Upper lobe of right lung (tissue), 1 donor: ENCODE measurements at regions not wholly inside any gene's neighbourhood (a gene's known extent, or its start where the extent isn't known, plus 50 kb on each side); places are given as distances from the start of the nearest gene placed in this dataset.

ENCODE experiments used
- ATAC-seq: fragments of 200-7000 bp; cut with Tn5 transposase; one replicate; pipeline ENCODE4 v1.9.1; 2020; ENCODE audit warnings: mild to moderate bottlenecking, moderate library complexity
- DNase-seq: peaks from one replicate; pipeline ENCODE4 v3.0.0-alpha.2; 2020
- H3K27ac ChIP-seq: fragments of 200-600 bp; one replicate; pipeline ENCODE4 v1.8.0; 2022
- H3K27me3 ChIP-seq: fragments of 200-600 bp; one replicate; pipeline ENCODE4 v1.8.0; 2022; ENCODE audit warnings: mild to moderate bottlenecking
- H3K36me3 ChIP-seq: fragments of 200-600 bp; one replicate; pipeline ENCODE4 v1.8.0; 2022
- H3K4me1 ChIP-seq: fragments of 200-600 bp; one replicate; pipeline ENCODE4 v1.8.0; 2022
- H3K4me3 ChIP-seq: fragments of 200-600 bp; one replicate; pipeline ENCODE4 v1.8.0; 2022; ENCODE audit warnings: mild to moderate bottlenecking
- H3K9me3 ChIP-seq: fragments of 200-600 bp; one replicate; pipeline ENCODE4 v1.8.0; 2022
- intact Hi-C: fragments of 100-400 bp; cut with DNase I; formaldehyde crosslinking; loops from one replicate; pipeline ENCODE4 v1.11.0; 2022
- TF ChIP-seq, protein P1 (sequence below): fragments of 200-600 bp; IDR thresholded peaks from one replicate; pipeline ENCODE4 v1.8.0; 2022; ENCODE audit warnings: antibody characterized with exemption
- donor health status: DM: no; HTN: yes; CAD: no; lungs with severe emphysema.

DNA sequence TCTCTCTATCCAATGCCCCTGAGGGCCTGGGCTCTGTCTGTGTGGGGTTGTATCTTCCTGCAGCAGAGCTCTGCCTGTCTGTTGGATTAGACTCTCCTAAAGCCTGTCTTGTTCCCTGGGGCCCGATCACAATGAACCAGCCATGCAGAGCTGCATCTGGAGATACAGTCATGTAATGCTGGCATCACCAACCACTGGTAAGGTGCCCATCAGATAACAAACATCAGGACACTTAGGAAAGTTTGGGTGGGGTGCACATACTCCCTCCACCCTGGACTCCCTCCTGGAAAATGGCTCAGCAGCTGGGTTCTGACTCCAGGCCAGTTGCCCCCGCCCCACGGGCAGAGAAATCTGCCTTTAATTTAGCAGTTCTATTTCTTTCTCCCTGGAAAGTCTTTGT, 61.3 kb upstream of the BRD7 start:
- intact Hi-C loops: no loop called here
- no peak for DNase-seq
- TF ChIP-seq, protein P1, sequence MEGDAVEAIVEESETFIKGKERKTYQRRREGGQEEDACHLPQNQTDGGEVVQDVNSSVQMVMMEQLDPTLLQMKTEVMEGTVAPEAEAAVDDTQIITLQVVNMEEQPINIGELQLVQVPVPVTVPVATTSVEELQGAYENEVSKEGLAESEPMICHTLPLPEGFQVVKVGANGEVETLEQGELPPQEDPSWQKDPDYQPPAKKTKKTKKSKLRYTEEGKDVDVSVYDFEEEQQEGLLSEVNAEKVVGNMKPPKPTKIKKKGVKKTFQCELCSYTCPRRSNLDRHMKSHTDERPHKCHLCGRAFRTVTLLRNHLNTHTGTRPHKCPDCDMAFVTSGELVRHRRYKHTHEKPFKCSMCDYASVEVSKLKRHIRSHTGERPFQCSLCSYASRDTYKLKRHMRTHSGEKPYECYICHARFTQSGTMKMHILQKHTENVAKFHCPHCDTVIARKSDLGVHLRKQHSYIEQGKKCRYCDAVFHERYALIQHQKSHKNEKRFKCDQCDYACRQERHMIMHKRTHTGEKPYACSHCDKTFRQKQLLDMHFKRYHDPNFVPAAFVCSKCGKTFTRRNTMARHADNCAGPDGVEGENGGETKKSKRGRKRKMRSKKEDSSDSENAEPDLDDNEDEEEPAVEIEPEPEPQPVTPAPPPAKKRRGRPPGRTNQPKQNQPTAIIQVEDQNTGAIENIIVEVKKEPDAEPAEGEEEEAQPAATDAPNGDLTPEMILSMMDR: no peak
- H3K4me3 ChIP-seq: no peak overlapping the region
- no peaks in the 10 kb centered on the region for H3K4me1 ChIP-seq
- H3K27me3 ChIP-seq: peaks cover 3% of the 10 kb centered on the region
- no peaks in the 10 kb centered on the region for H3K36me3 ChIP-seq
- no peak overlapping the region for H3K27ac ChIP-seq
- H3K9me3 ChIP-seq: no peaks in the 10 kb centered on the region
- no peak for ATAC-seq

DNA sequence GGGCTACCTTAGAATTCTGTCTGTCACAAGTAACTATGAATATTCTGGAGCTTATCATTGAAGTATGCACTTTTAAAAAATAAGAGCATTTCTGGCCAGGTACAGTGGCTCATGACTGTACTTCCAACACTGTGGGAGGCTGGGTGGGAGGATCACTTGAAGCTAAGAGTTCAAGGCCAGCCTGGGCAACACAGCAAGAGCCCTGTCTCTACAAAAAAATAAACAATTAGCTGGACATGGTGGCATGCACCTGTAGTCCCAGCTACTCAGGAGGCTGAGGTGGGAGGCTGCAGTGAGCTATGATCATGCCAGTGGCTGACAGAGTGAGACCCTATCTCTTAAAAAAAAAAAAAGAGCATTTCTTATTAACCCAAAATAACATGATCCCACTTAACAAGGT, 60.0 kb upstream of the BRD7 start:
- Histone ChIP-seq H3K27ac (no peak overlapping the region), H3K36me3 (no peaks in the 10 kb centered on the region), H3K4me3 (no peak overlapping the region), H3K9me3 (no peaks in the 10 kb centered on the region), H3K27me3 (peaks cover 6% of the 10 kb centered on the region), H3K4me1 (no peaks in the 10 kb centered on the region)
- intact Hi-C loops: no loop called here
- TF ChIP-seq, protein P1: no peak
- DNase-seq (no peak), ATAC-seq (no peak)

DNA sequence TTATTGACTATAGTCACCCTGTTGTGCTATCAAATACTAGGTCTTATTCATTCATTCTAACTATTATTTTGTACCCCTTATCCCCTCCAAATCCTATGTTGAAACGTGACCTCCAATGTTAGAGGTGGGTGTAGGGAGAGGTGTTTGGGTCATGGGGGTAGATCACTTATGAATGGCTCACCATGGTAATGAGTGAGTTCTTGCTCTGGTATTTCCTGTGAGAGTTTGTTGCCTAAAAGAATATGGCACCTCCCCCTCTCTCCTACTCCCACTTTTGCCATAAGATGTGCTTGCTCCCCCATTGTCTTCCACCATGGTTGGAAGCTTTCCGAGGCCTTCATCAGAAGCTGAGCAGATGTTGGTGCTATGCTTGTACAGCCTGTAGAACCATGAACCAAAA, 59.3 kb upstream of the BRD7 start:
- peaks cover 6% of the 10 kb centered on the region for H3K27me3 ChIP-seq
- TF ChIP-seq, protein P1: no peak
- no peak overlapping the region for H3K27ac ChIP-seq
- H3K36me3 ChIP-seq: no peaks in the 10 kb centered on the region
- intact Hi-C loops: no loop called here
- H3K4me3 ChIP-seq: no peak overlapping the region
- no peak for DNase-seq
- no peaks in the 10 kb centered on the region for H3K9me3 ChIP-seq
- ATAC-seq: no peak
- no peaks in the 10 kb centered on the region for H3K4me1 ChIP-seq

DNA sequence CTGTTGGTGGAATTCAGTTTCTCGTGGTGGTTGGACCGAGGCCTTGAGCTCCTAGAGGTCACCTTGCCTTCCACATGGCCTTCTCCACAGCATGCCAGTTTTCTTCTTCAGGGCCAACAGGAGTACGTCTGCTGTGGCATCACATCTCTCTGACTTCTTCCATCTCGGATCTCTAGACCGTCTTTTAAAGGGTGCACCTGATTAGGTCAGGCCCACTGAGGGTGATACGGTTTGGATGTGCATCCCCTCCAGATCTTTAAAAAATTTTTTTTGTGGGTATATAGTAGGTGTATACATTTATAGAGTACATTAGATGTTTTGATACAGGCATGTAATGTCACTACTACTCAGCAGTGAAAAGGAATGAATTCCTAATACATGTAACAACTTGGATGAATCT, 58.3 kb upstream of the BRD7 start:
- H3K9me3 ChIP-seq: no peaks in the 10 kb centered on the region
- TF ChIP-seq, protein P1: no peak
- DNase-seq (no peak), ATAC-seq (no peak)
- H3K36me3 ChIP-seq: no peaks in the 10 kb centered on the region
- H3K4me3 ChIP-seq: no peak overlapping the region
- intact Hi-C loops: no loop called here
- H3K27ac ChIP-seq: no peak overlapping the region
- no peaks in the 10 kb centered on the region for H3K4me1 ChIP-seq
- H3K27me3 ChIP-seq: peaks cover 6% of the 10 kb centered on the region

DNA sequence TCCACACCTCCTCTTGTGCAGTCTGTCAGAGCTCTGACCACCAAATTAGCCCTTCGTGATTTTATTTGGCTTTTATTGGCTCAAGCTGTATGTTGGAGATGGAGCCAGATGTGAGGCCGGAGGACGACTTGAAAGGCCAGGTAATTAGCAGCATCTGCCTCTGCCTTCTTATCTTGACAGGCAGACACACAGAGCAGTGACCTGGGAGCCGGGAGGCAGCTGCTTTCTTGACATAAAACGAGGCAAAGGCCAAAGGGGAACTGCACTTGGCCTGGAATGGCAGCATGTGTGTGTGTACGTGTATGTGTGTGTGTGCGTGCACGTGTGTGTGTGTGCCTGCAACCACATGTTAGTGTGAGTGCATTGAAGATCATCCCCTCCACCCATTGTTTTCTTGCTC, 56.9 kb upstream of the BRD7 start:
- no peaks in the 10 kb centered on the region for H3K4me1 ChIP-seq
- peaks cover 6% of the 10 kb centered on the region for H3K27me3 ChIP-seq
- no peak overlapping the region for H3K27ac ChIP-seq
- H3K36me3 ChIP-seq: no peaks in the 10 kb centered on the region
- no peak overlapping the region for H3K4me3 ChIP-seq
- ATAC-seq (no peak), DNase-seq (no peak)
- intact Hi-C loops: no loop called here
- TF ChIP-seq, protein P1: no peak
- H3K9me3 ChIP-seq: no peaks in the 10 kb centered on the region

DNA sequence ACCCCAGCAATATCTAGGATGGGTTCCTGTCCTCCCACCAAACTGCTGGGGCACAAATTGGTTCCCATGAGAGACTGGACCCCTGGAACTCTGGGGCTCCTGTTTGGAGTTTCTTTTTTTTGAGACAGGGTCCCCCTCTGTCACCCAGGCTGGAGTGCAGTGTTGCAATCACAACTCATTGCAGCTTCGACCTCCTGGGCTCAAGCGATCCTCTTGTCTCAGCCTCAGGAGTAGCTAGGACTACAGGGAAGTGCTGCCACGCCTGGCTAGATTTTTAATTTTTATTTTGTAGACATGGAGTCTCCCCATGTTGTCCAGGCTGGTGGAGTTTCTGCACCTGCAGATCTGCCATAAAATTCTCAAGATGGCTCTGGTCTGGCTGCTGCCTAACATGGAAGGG, 56.3 kb upstream of the BRD7 start:
- H3K4me3 ChIP-seq: no peak overlapping the region
- no peaks in the 10 kb centered on the region for H3K36me3 ChIP-seq
- H3K27me3 ChIP-seq: peaks cover 6% of the 10 kb centered on the region
- intact Hi-C loops: no loop called here
- H3K4me1 ChIP-seq: no peaks in the 10 kb centered on the region
- no peak overlapping the region for H3K27ac ChIP-seq
- TF ChIP-seq, protein P1: no peak
- ATAC-seq (no peak), DNase-seq (no peak)
- no peaks in the 10 kb centered on the region for H3K9me3 ChIP-seq
